A673 (cell line): ENCODE measurements at regions not wholly inside any gene's neighbourhood (a gene's known extent, or its start where the extent isn't known, plus 50 kb on each side); places are given as distances from the start of the nearest gene placed in this dataset.

Experiments
- EZH2 ChIP-seq: fragments of 200-600 bp; sonication (generic); IDR thresholded peaks from 2 replicates; pipeline ENCODE4 v1.6.1; 2017; ENCODE audit warnings: borderline replicate concordance, low read depth, mild to moderate bottlenecking, mixed read lengths, antibody characterized with exemption, low read length; ENCODE audit not compliant: poor library complexity, severe bottlenecking
- TF ChIP-seq, protein P1 (sequence below): fragments of 300-800, 200-600 bp; sonication (generic); conservative IDR thresholded peaks from 2 replicates; pipeline ENCODE4 v1.5.1; 2017; ENCODE audit warnings: low read depth, mild to moderate bottlenecking, antibody characterized with exemption, low read length, moderate library complexity, mixed read lengths

GRCh38 chr20:19953606-19954005 lies 63.6 kb upstream of the NAA20 start:
- TF ChIP-seq, protein P1, sequence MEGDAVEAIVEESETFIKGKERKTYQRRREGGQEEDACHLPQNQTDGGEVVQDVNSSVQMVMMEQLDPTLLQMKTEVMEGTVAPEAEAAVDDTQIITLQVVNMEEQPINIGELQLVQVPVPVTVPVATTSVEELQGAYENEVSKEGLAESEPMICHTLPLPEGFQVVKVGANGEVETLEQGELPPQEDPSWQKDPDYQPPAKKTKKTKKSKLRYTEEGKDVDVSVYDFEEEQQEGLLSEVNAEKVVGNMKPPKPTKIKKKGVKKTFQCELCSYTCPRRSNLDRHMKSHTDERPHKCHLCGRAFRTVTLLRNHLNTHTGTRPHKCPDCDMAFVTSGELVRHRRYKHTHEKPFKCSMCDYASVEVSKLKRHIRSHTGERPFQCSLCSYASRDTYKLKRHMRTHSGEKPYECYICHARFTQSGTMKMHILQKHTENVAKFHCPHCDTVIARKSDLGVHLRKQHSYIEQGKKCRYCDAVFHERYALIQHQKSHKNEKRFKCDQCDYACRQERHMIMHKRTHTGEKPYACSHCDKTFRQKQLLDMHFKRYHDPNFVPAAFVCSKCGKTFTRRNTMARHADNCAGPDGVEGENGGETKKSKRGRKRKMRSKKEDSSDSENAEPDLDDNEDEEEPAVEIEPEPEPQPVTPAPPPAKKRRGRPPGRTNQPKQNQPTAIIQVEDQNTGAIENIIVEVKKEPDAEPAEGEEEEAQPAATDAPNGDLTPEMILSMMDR, result no peak
- TF ChIP-seq EZH2, result no peak
